SK-N-SH treated with all-trans-retinoic acid at 6 μM for 48 hours (cell line): ENCODE measurements at regions not wholly inside any gene's neighbourhood (a gene's known extent, or its start where the extent isn't known, plus 50 kb on each side); places are given as distances from the start of the nearest gene placed in this dataset.

Experiments used
- ATAC-seq: fragments of 200-7000 bp; cut with Tn5 transposase; 3 replicates; pipeline ENCODE4 v1.9.1; 2020; ENCODE audit warnings: mild to moderate bottlenecking, moderate library complexity
- ARNTL ChIP-seq: fragments of 450-650 bp; formaldehyde crosslinking; IDR thresholded peaks from 2 replicates; pipeline ENCODE4 v1.5.0; 2020; ENCODE audit warnings: low read depth, mild to moderate bottlenecking, moderate library complexity, borderline replicate concordance
- BACH2 ChIP-seq: fragments of 250-450 bp; sonication (Bioruptor Pico); IDR thresholded peaks from 2 replicates; pipeline ENCODE4 v1.9.0; 2021; ENCODE audit warnings: mild to moderate bottlenecking, borderline replicate concordance
- CREB5 ChIP-seq: fragments of 250-450 bp; sonication (Bioruptor Pico); IDR thresholded peaks from 2 replicates; pipeline ENCODE4 v1.5.1; 2020; ENCODE audit warnings: low read depth, mild to moderate bottlenecking, moderate library complexity
- CSDC2 ChIP-seq: fragments of 250-450 bp; sonication (Bioruptor Pico); IDR thresholded peaks from 2 replicates; pipeline ENCODE4 v1.5.0; 2020; ENCODE audit warnings: mild to moderate bottlenecking, moderate library complexity
- CSRNP3 ChIP-seq: fragments of 250-450 bp; sonication (Bioruptor Pico); IDR thresholded peaks from 2 replicates; pipeline ENCODE4 v1.5.1; 2021; ENCODE audit warnings: mild to moderate bottlenecking, moderate library complexity
- ESRRG ChIP-seq: fragments of 250-450 bp; sonication (Bioruptor Pico); IDR thresholded peaks from 2 replicates; pipeline ENCODE4 v1.6.1; 2021; ENCODE audit warnings: mild to moderate bottlenecking
- GLIS3 ChIP-seq: fragments of 250-450 bp; sonication (Bioruptor Pico); IDR thresholded peaks from 2 replicates; pipeline ENCODE4 v1.5.0; 2020; ENCODE audit warnings: mild to moderate bottlenecking, moderate library complexity
- ISL1 ChIP-seq: fragments of 250-450 bp; sonication (Bioruptor Pico); IDR thresholded peaks from 2 replicates; pipeline ENCODE4 v2.1.2; 2022; ENCODE audit warnings: mild to moderate bottlenecking, moderate library complexity
- OSR1 ChIP-seq: fragments of 250-450 bp; sonication (Bioruptor Pico); IDR thresholded peaks from 2 replicates; pipeline ENCODE4 v1.8.0; 2022; ENCODE audit warnings: moderate library complexity, mild to moderate bottlenecking, inconsistent platforms
- PATZ1 ChIP-seq: fragments of 250-450 bp; sonication (Bioruptor Pico); IDR thresholded peaks from 2 replicates; pipeline ENCODE4 v1.8.0; 2020; ENCODE audit warnings: mild to moderate bottlenecking, moderate library complexity, borderline replicate concordance
- PPARA ChIP-seq: fragments of 250-450 bp; sonication (Bioruptor Pico); IDR thresholded peaks from 2 replicates; pipeline ENCODE4 v1.5.0; 2020; ENCODE audit warnings: mild to moderate bottlenecking, borderline replicate concordance
- RARB ChIP-seq: fragments of 250-450 bp; sonication (Bioruptor Pico); IDR thresholded peaks from 2 replicates; pipeline ENCODE4 v1.8.0; 2021; ENCODE audit warnings: mild to moderate bottlenecking, moderate library complexity
- SNAI2 ChIP-seq: fragments of 250-450 bp; sonication (Bioruptor Pico); IDR thresholded peaks from 2 replicates; pipeline ENCODE4 v1.5.0; 2020; ENCODE audit warnings: mild to moderate bottlenecking, moderate library complexity
- TCF4 ChIP-seq: fragments of 250-450 bp; sonication (Bioruptor Pico); IDR thresholded peaks from 2 replicates; pipeline ENCODE4 v1.8.0; 2021; ENCODE audit warnings: mild to moderate bottlenecking, moderate library complexity, borderline replicate concordance
- TOX ChIP-seq: fragments of 250-450 bp; sonication (Bioruptor Pico); IDR thresholded peaks from 2 replicates; pipeline ENCODE4 v1.8.0; 2021; ENCODE audit warnings: mild to moderate bottlenecking, moderate library complexity, borderline replicate concordance
- TSHZ2 ChIP-seq: fragments of 250-450 bp; sonication (Bioruptor Pico); IDR thresholded peaks from 2 replicates; pipeline ENCODE4 v1.5.0; 2020; ENCODE audit warnings: mild to moderate bottlenecking, moderate library complexity
- ZC3H10 ChIP-seq: fragments of 250-450 bp; sonication (Bioruptor Pico); IDR thresholded peaks from 2 replicates; pipeline ENCODE4 v1.5.1; 2021; ENCODE audit warnings: mild to moderate bottlenecking, moderate library complexity
- ZFP3 ChIP-seq: fragments of 250-450 bp; sonication (Bioruptor Pico); IDR thresholded peaks from 2 replicates; pipeline ENCODE4 v1.5.0; 2020; ENCODE audit warnings: mild to moderate bottlenecking, moderate library complexity
- ZFP30 ChIP-seq: fragments of 450-650 bp; formaldehyde crosslinking; IDR thresholded peaks from 2 replicates; pipeline ENCODE4 v1.5.0; 2022; ENCODE audit warnings: mild to moderate bottlenecking, moderate library complexity
- ZNF565 ChIP-seq: fragments of 450-650 bp; formaldehyde crosslinking; conservative IDR thresholded peaks from 2 replicates; pipeline ENCODE4 v1.5.0; 2020; ENCODE audit warnings: low read depth, mild to moderate bottlenecking, moderate library complexity
- ZNF70 ChIP-seq: fragments of 450-650 bp; formaldehyde crosslinking; IDR thresholded peaks from 2 replicates; pipeline ENCODE4 v1.5.0; 2020; ENCODE audit warnings: mild to moderate bottlenecking, moderate library complexity

GRCh38 chr12:41768456-41768855 is 376.2 kb downstream of the GXYLT1 start (continued):
- TF ChIP-seq GLIS3 (CRISPR knock-in tag) (no peak), CSRNP3 (CRISPR knock-in tag) (no peak), TOX (CRISPR knock-in tag) (no peak), RARB (CRISPR knock-in tag) (no peak), CREB5 (CRISPR knock-in tag) (no peak), CSDC2 (no peak)

GRCh38 chr12:41762691-41763090 is 382.0 kb downstream of the GXYLT1 start:
- TF ChIP-seq OSR1 (CRISPR knock-in tag) (no peak), PPARA (no peak), ZFP3 (CRISPR knock-in tag) (no peak), ISL1 (CRISPR knock-in tag) (no peak), RARB (CRISPR knock-in tag) (no peak), PATZ1 (CRISPR knock-in tag) (no peak), TCF4 (CRISPR knock-in tag) (no peak), ZNF565 (no peak), GLIS3 (CRISPR knock-in tag) (no peak), ZC3H10 (no peak), ESRRG (CRISPR knock-in tag) (no peak), TSHZ2 (CRISPR knock-in tag) (no peak), SNAI2 (no peak), ZNF70 (no peak), BACH2 (CRISPR knock-in tag) (no peak)
- no peak for ATAC-seq

- ATAC-seq, result no peak
- TF ChIP-seq ZFP30 (CRISPR knock-in tag) (no peak), ZC3H10 (no peak), ZFP3 (CRISPR knock-in tag) (no peak)
Observed at GRCh38 chr12:41745593-41745992, 399.1 kb downstream of the GXYLT1 start.

- no peak for ATAC-seq
- TF ChIP-seq PPARA (no peak), ZC3H10 (no peak), RARB (CRISPR knock-in tag) (no peak), CSRNP3 (CRISPR knock-in tag) (no peak), TCF4 (CRISPR knock-in tag) (no peak), ZFP30 (CRISPR knock-in tag) (no peak), ZNF565 (no peak), ISL1 (CRISPR knock-in tag) (no peak), CSDC2 (no peak), OSR1 (CRISPR knock-in tag) (no peak), GLIS3 (CRISPR knock-in tag) (no peak), ESRRG (CRISPR knock-in tag) (no peak), TOX (CRISPR knock-in tag) (no peak), BACH2 (CRISPR knock-in tag) (no peak), TSHZ2 (CRISPR knock-in tag) (no peak), ARNTL (CRISPR knock-in tag) (no peak)
Observed at GRCh38 chr12:41743835-41744234, 400.8 kb downstream of the GXYLT1 start.
